ENCODE measurements at regions not wholly inside any gene's neighbourhood (a gene's known extent, or its start where the extent isn't known, plus 50 kb on each side); places are given as distances from the start of the nearest gene placed in this dataset.
"Not testable (repeated sequence)": the region's sequence is repeated elsewhere in the genome, so short reads cannot be mapped to it uniquely, and the experiment has no call there.

- TF ChIP-seq, protein P1, sequence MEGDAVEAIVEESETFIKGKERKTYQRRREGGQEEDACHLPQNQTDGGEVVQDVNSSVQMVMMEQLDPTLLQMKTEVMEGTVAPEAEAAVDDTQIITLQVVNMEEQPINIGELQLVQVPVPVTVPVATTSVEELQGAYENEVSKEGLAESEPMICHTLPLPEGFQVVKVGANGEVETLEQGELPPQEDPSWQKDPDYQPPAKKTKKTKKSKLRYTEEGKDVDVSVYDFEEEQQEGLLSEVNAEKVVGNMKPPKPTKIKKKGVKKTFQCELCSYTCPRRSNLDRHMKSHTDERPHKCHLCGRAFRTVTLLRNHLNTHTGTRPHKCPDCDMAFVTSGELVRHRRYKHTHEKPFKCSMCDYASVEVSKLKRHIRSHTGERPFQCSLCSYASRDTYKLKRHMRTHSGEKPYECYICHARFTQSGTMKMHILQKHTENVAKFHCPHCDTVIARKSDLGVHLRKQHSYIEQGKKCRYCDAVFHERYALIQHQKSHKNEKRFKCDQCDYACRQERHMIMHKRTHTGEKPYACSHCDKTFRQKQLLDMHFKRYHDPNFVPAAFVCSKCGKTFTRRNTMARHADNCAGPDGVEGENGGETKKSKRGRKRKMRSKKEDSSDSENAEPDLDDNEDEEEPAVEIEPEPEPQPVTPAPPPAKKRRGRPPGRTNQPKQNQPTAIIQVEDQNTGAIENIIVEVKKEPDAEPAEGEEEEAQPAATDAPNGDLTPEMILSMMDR (IDR thresholded peaks at IDR 0.05; ENCODE audit: low read depth, low read length, missing control alignments): no peak
- H3K4me3 ChIP-seq (replicated peaks; ENCODE audit: low read depth, low read length): no peak overlapping the region
- no peak for DNase-seq (ENCODE audit: extremely low read depth, low read depth)
These were observed 312.1 kb downstream of the TMX3 start for GRCh38 chr18:68402784-68403183.

DNA sequence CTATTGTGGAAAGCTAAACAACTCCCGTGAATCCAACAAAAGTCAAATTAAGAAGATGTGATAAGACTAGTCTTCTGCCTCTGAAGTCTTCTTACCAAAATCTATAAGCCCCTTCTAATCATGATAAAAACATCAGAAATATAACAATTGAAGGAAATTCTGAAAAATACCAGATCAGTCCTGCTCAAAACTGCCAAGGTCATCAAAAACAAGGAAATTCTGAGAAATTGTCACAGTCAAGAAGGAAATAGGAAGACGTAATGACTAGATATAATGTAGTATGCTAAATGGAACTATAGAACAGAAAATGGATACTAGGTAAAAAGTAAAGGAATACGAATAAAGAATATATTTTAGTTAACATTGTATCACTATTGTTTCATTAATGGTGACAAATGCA, 314.0 kb downstream of the TMX3 start:
- TF ChIP-seq, protein P1 (IDR thresholded peaks at IDR 0.05; ENCODE audit: low read depth, low read length, missing control alignments): no peak
- no peak for DNase-seq (ENCODE audit: extremely low read depth, low read depth)
- H3K4me3 ChIP-seq (replicated peaks; ENCODE audit: low read depth, low read length): no peak overlapping the region

DNA sequence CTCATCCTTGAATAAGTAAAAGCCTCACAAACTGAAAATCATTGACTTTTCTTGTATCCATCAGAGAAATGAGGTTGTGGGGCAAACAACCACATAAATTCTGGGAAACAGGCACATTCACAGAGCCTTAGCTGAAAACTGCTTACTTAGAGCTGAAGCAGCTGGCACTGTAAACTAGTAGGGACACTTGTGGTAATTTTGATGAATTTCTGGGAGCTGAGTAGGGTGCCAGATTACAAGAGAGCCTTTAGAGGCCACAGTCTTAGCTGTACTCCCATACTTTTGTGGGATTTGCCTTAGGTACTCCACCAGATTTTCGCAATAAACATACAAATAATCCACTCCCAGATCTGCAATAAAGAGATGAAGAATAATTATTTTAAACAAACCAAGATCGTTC, 315.2 kb downstream of the TMX3 start:
- TF ChIP-seq, protein P1 (IDR thresholded peaks at IDR 0.05; ENCODE audit: low read depth, low read length, missing control alignments): no peak
- no peak overlapping the region for H3K4me3 ChIP-seq (replicated peaks; ENCODE audit: low read depth, low read length)
- no peak for DNase-seq (ENCODE audit: extremely low read depth, low read depth)

- TF ChIP-seq, protein P1 (IDR thresholded peaks at IDR 0.05; ENCODE audit: low read depth, low read length, missing control alignments): no peak
- no peak for DNase-seq (ENCODE audit: extremely low read depth, low read depth)
- no peak overlapping the region for H3K4me3 ChIP-seq (replicated peaks; ENCODE audit: low read depth, low read length)
These were observed 317.5 kb downstream of the TMX3 start for GRCh38 chr18:68397241-68398035.

GRCh38 chr18:68394705-68395104, 320.2 kb downstream of the TMX3 start:
- TF ChIP-seq, protein P1 (IDR thresholded peaks at IDR 0.05; ENCODE audit: low read depth, low read length, missing control alignments): no peak
- DNase-seq (ENCODE audit: extremely low read depth, low read depth): no peak
- H3K4me3 ChIP-seq (replicated peaks; ENCODE audit: low read depth, low read length): no peak overlapping the region

DNA sequence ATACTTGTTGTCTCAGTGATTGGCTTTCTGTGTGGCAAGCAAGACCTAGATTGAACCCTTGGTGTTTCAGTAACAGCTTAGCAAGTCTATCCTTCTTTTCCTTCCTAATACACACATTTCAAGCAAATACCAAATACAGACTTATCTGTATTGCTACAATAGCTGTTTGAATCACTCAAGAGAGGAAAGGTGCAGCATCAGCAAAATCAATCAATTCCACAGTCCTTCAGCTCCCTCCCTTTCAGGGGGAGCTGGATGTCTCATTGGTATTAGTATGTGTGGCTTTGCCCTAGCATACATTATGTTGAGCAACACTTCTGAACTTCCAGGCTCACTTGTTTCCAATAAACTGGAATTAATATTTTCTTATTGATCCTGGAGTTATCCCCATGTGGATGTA, 323.1 kb downstream of the TMX3 start:
- DNase-seq (ENCODE audit: extremely low read depth, low read depth): no peak
- TF ChIP-seq, protein P1 (IDR thresholded peaks at IDR 0.05; ENCODE audit: low read depth, low read length, missing control alignments): no peak
- H3K4me3 ChIP-seq (replicated peaks; ENCODE audit: low read depth, low read length): no peak overlapping the region

DNA sequence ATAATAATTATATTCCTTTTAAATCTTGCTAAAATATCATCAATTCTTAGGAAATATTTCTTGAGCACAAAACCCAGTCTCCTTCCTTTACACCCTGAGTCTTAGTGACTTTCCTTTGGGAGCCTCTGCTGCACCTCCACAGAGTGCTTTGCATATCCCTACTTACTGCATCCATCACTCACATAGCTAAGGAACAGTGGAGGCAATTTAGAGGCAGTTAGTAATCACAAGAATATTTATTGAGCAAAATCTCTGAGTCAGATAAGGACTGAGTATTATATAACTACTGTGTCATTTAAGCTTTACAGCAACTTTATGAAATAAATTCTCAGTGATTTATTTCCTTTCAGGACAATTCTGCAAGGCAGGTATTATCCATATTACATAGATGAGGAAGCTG, 327.7 kb downstream of the TMX3 start:
- no peak for DNase-seq (ENCODE audit: extremely low read depth, low read depth)
- TF ChIP-seq, protein P1 (IDR thresholded peaks at IDR 0.05; ENCODE audit: low read depth, low read length, missing control alignments): no peak

DNA sequence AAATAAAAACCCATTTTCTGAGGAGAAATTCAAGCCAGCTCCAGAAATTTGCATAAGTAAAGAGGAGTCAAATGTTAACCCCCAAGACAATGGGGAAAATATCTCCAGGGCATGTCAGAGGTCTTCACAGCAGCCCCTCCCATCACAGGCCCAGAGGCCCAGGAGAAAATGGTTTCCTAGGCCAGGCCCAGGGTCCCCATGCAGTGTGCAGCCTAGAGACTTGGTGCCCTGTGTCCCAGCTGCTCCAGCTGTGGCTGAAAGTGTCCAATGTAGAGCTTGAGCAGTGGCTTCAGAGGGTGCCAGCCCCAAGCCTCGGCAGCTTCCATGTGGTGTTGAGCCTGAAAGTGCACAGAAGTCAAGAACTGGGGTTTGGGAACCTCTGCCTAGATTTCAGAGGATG, 330.9 kb downstream of the TMX3 start:
- not testable (repeated sequence) for H3K4me3 ChIP-seq (replicated peaks; ENCODE audit: low read depth, low read length); DNase-seq (ENCODE audit: extremely low read depth, low read depth)

More for the DNA sequence above, 327.7 kb downstream of the TMX3 start:
- no peak overlapping the region for H3K4me3 ChIP-seq (replicated peaks; ENCODE audit: low read depth, low read length)
